ENCODE measurements at regions not wholly inside any gene's neighbourhood (a gene's known extent, or its start where the extent isn't known, plus 50 kb on each side); places are given as distances from the start of the nearest gene placed in this dataset.

DNA sequence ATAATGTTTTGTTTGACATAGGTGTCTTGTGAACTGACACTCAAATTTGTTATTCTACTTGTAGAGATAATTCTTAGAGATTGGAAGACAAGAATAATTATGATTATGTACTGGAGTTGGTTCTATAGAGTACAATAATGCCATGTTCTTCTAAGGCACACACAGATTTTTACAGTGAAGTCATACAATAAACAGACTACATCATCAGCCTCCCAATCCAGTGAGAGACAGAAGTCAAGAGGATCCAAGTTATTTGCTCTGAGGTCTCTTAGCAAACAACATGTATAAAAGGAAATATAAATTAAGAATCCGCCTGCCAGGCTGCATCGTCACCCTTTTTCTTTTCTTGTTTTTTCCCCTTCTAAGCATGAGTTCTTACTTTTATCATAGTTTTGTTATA is 613.5 kb upstream of the SETBP1 start:
- H3K4me3 ChIP-seq (replicated peaks; ENCODE audit: low read depth, low read length): no peak overlapping the region
- no peak for DNase-seq (ENCODE audit: extremely low read depth, insufficient read length)

DNA sequence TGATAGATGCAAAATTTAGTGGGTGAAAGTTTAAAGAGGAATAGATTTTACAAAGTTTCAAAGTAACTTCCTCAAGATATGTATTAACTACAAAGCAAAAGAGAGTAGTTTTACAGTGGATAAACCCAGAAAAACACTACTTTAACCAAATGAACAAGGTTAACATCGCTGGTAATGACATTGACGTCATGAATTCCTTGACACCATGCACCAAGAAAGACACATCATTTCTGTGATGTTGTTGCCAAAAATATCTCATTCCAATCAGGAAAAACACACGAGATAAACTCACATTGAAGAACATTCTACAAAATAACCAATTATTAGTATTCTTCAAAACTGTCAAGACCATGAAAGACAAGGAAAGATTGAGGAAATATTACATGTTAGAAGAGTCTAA is 605.6 kb upstream of the SETBP1 start:
- Histone ChIP-seq H3K4me3 (replicated peaks; ENCODE audit: low read depth, low read length) (no peak overlapping the region), H3K27me3 (replicated peaks; ENCODE audit: control insufficient read depth, insufficient read depth, low read length) (no peaks in the 10 kb centered on the region), H3K36me3 (ENCODE audit: control insufficient read depth, insufficient read depth, low read length) (no peaks in the 10 kb centered on the region)
- TF ChIP-seq, protein P1, sequence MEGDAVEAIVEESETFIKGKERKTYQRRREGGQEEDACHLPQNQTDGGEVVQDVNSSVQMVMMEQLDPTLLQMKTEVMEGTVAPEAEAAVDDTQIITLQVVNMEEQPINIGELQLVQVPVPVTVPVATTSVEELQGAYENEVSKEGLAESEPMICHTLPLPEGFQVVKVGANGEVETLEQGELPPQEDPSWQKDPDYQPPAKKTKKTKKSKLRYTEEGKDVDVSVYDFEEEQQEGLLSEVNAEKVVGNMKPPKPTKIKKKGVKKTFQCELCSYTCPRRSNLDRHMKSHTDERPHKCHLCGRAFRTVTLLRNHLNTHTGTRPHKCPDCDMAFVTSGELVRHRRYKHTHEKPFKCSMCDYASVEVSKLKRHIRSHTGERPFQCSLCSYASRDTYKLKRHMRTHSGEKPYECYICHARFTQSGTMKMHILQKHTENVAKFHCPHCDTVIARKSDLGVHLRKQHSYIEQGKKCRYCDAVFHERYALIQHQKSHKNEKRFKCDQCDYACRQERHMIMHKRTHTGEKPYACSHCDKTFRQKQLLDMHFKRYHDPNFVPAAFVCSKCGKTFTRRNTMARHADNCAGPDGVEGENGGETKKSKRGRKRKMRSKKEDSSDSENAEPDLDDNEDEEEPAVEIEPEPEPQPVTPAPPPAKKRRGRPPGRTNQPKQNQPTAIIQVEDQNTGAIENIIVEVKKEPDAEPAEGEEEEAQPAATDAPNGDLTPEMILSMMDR (IDR thresholded peaks at IDR 0.05; ENCODE audit: insufficient read depth, low read length, poor library complexity, severe bottlenecking): no peak
- DNase-seq (ENCODE audit: extremely low read depth, insufficient read length): no peak

More for the DNA sequence above, 613.5 kb upstream of the SETBP1 start:
- Histone ChIP-seq H3K27me3 (replicated peaks; ENCODE audit: control insufficient read depth, insufficient read depth, low read length) (no peaks in the 10 kb centered on the region), H3K36me3 (ENCODE audit: control insufficient read depth, insufficient read depth, low read length) (no peaks in the 10 kb centered on the region)
- TF ChIP-seq, protein P1 (IDR thresholded peaks at IDR 0.05; ENCODE audit: insufficient read depth, low read length, poor library complexity, severe bottlenecking): no peak

DNA sequence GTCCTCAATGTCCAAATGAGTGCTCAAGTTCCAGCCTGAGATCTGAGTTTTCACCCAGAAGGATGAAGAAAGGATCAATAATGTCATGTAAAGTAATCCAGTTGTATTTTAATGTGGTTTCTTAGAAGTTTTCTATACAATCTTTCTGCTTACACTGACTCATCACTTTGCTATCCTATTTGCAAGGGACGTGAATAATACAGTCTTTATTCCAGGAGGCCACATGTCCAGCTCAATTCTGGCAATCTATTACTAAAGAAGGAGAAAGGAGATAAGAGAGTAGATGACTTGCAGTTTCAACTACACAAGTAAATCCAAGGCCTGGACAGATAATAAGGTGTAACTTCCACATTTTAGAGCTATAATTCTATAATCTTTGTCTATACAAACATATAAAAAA is 601.1 kb upstream of the SETBP1 start:
- no peak for DNase-seq (ENCODE audit: extremely low read depth, insufficient read length)
- Histone ChIP-seq H3K36me3 (ENCODE audit: control insufficient read depth, insufficient read depth, low read length) (no peaks in the 10 kb centered on the region), H3K27me3 (replicated peaks; ENCODE audit: control insufficient read depth, insufficient read depth, low read length) (no peaks in the 10 kb centered on the region), H3K4me3 (replicated peaks; ENCODE audit: low read depth, low read length) (no peak overlapping the region)
- TF ChIP-seq, protein P1 (IDR thresholded peaks at IDR 0.05; ENCODE audit: insufficient read depth, low read length, poor library complexity, severe bottlenecking): no peak

DNA sequence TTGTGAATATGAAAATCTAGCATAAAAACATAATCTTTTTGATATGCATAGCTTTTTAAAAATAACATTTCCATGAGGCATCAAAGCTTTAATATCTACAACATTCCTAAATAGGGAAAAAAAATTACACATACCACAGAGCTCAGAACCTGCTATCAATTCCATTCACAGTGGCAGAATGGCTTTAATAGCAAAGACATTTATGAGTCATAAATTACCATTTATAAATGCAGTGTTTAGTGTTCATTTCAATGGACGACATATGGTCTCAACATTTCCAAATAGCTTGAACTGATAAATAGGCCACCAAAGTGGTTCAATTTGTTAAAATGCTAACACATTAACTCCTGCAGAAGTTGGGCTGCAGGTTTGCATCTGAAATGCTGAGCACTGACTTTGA is 600.6 kb upstream of the SETBP1 start:
- TF ChIP-seq, protein P1 (IDR thresholded peaks at IDR 0.05; ENCODE audit: insufficient read depth, low read length, poor library complexity, severe bottlenecking): no peak
- Histone ChIP-seq H3K36me3 (ENCODE audit: control insufficient read depth, insufficient read depth, low read length) (no peaks in the 10 kb centered on the region), H3K27me3 (replicated peaks; ENCODE audit: control insufficient read depth, insufficient read depth, low read length) (no peaks in the 10 kb centered on the region), H3K4me3 (replicated peaks; ENCODE audit: low read depth, low read length) (no peak overlapping the region)
- no peak for DNase-seq (ENCODE audit: extremely low read depth, insufficient read length)

DNA sequence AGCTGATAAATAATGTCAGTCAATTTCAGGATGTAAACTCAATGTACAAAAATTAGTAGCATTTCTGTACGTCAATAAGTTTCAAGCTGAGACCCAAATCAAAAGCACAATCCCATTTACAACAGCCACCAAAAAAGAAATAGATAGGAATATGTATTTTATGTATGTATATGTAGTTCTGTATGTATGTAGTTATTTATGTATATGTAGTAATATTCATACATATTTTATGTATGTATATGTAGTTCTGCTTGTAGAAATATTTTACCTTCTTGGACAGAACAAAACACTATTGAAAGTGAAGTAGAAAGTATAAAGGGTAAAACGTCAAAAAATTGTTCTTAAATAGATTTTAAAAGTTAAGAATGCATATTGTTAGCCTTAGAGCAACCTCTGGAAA is 591.0 kb upstream of the SETBP1 start:
- Histone ChIP-seq H3K27me3 (replicated peaks; ENCODE audit: control insufficient read depth, insufficient read depth, low read length) (no peaks in the 10 kb centered on the region), H3K36me3 (ENCODE audit: control insufficient read depth, insufficient read depth, low read length) (no peaks in the 10 kb centered on the region), H3K4me3 (replicated peaks; ENCODE audit: low read depth, low read length) (no peak overlapping the region)
- TF ChIP-seq, protein P1 (IDR thresholded peaks at IDR 0.05; ENCODE audit: insufficient read depth, low read length, poor library complexity, severe bottlenecking): no peak
- DNase-seq (ENCODE audit: extremely low read depth, insufficient read length): no peak

DNA sequence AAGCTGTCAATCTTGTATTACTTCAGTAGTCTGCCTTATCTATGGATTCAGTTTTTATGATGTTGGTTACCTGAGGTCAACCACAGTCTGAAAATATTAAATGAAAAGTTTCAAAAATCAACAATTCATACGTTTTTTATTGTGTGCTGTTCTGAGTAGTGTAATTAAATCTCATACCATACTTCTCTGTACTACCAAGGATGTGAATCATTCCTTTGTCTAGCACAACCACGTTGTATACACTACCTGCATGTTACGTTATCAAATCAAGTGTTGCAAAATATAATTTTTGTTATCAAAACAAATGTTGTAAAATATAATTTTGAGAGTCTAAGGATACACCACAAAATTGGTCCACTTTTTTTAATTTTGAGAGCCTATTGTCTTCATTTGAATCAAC is 590.2 kb upstream of the SETBP1 start:
- H3K4me3 ChIP-seq (replicated peaks; ENCODE audit: low read depth, low read length): no peak overlapping the region
- no peak for DNase-seq (ENCODE audit: extremely low read depth, insufficient read length)
- no peaks in the 10 kb centered on the region for H3K27me3 ChIP-seq (replicated peaks; ENCODE audit: control insufficient read depth, insufficient read depth, low read length)
- TF ChIP-seq, protein P1 (IDR thresholded peaks at IDR 0.05; ENCODE audit: insufficient read depth, low read length, poor library complexity, severe bottlenecking): no peak
- H3K36me3 ChIP-seq (ENCODE audit: control insufficient read depth, insufficient read depth, low read length): no peaks in the 10 kb centered on the region

All from GM06990 (cell line).